ENCODE measurements at regions not wholly inside any gene's neighbourhood (a gene's known extent, or its start where the extent isn't known, plus 50 kb on each side); places are given as distances from the start of the nearest gene placed in this dataset.

DNA sequence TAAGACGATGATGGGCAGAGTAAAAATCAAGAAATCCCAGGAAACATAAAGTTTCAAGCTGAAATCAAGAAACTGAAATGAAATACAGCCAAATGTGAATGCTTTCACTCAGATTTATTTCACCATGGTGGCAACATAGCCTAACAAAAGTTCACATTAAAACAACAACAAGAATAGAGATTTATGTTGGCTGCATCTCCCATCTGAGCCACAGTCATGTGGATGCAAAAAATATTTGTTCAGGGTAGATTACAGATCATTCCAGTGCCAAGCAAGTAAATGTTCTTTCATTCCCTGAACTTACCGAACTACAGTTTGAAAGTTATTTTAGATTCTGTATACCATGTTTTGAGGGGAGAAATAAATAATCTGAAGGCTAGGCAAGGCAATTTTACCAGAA, 159.9 kb upstream of the TMTC1 start:
- no peaks in the 10 kb centered on the region for H3K27me3 Mint-ChIP-seq (ENCODE audit: insufficient read depth, unreplicated experiment)
- no peak overlapping the region for H3K4me3 Mint-ChIP-seq (ENCODE audit: unreplicated experiment)
- BruUV-seq (replicated peaks), result no TSS peak
- DNase-seq (ENCODE audit: unreplicated experiment), result no peak
- ChIA-PET CTCF (interaction anchor here (0.6 kb wide), 1 partner anchor 25 kb away, joined by 3 read pairs; no protein-coding TSS in a partner anchor), POLR2A (no interaction called here)
- no peak overlapping the region for H3K27ac Mint-ChIP-seq (ENCODE audit: low read depth, unreplicated experiment)
- intact Hi-C loops (cut with micrococcal nuclease), result no loop called here
- H3K9me3 Mint-ChIP-seq (ENCODE audit: unreplicated experiment), result peaks cover 7% of the 10 kb centered on the region
- TF ChIP-seq, protein P1, sequence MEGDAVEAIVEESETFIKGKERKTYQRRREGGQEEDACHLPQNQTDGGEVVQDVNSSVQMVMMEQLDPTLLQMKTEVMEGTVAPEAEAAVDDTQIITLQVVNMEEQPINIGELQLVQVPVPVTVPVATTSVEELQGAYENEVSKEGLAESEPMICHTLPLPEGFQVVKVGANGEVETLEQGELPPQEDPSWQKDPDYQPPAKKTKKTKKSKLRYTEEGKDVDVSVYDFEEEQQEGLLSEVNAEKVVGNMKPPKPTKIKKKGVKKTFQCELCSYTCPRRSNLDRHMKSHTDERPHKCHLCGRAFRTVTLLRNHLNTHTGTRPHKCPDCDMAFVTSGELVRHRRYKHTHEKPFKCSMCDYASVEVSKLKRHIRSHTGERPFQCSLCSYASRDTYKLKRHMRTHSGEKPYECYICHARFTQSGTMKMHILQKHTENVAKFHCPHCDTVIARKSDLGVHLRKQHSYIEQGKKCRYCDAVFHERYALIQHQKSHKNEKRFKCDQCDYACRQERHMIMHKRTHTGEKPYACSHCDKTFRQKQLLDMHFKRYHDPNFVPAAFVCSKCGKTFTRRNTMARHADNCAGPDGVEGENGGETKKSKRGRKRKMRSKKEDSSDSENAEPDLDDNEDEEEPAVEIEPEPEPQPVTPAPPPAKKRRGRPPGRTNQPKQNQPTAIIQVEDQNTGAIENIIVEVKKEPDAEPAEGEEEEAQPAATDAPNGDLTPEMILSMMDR (IDR thresholded peaks at IDR 0.05; ENCODE audit: unreplicated experiment), result no peak
- no peaks in the 10 kb centered on the region for H3K36me3 Mint-ChIP-seq (ENCODE audit: insufficient read depth, unreplicated experiment)
- no peaks in the 10 kb centered on the region for H3K4me1 Mint-ChIP-seq (ENCODE audit: insufficient read depth, unreplicated experiment)

DNA sequence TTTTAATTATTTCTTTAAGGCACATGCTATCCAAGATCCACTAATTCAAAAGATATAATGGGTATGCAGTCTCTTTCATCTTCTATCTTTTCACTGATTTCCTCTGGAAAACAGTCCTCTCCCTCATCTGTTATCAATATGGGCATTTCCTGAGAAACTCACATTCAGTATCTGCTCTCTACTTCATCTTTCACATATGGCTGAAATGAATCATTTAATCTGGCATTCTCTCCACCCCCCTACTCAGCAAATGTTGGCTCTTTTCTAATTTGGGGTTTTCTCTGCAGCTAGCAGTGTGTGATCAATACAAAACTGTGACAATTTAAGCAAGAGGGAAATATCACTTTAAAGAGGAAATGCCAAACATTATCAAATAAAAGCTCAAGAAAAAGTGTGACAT, 157.1 kb upstream of the TMTC1 start:
- no peaks in the 10 kb centered on the region for H3K4me1 Mint-ChIP-seq (ENCODE audit: insufficient read depth, unreplicated experiment)
- H3K27ac Mint-ChIP-seq (ENCODE audit: low read depth, unreplicated experiment), result no peak overlapping the region
- BruUV-seq (replicated peaks), result no TSS peak
- intact Hi-C loops (cut with micrococcal nuclease), result no loop called here
- H3K27me3 Mint-ChIP-seq (ENCODE audit: insufficient read depth, unreplicated experiment), result no peaks in the 10 kb centered on the region
- H3K4me3 Mint-ChIP-seq (ENCODE audit: unreplicated experiment), result no peak overlapping the region
- peaks cover 7% of the 10 kb centered on the region for H3K9me3 Mint-ChIP-seq (ENCODE audit: unreplicated experiment)
- TF ChIP-seq, protein P1 (IDR thresholded peaks at IDR 0.05; ENCODE audit: unreplicated experiment), result no peak
- H3K36me3 Mint-ChIP-seq (ENCODE audit: insufficient read depth, unreplicated experiment), result no peaks in the 10 kb centered on the region
- ChIA-PET CTCF (no interaction called here), POLR2A (no interaction called here)
- no peak for DNase-seq (ENCODE audit: unreplicated experiment)

DNA sequence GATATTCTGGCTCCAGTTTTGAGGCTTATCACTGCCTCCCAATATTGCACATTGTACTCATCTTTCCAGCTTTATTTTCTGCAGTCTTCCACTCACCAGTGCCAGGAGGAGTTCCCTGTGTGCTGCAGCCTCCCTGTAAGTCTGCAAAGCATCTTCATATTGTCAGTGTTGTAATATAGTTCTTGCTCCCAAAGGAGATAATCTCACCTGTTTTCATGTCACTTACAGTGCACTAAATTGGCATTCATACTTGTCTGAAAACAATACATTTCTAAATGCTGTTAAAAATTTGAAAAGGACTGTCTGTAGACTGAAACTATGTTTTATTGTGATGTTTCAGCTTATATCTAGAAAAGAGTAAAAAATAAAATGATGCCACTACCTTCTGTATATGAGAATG, 146.8 kb upstream of the TMTC1 start:
- no peaks in the 10 kb centered on the region for H3K27me3 Mint-ChIP-seq (ENCODE audit: insufficient read depth, unreplicated experiment)
- POLR2A ChIA-PET, result interaction anchor here (0.6 kb wide), 1 partner anchor 445 kb away, joined by 3 read pairs; no protein-coding TSS in a partner anchor
- no TSS peak for BruUV-seq (replicated peaks)
- TF ChIP-seq, protein P1 (IDR thresholded peaks at IDR 0.05; ENCODE audit: unreplicated experiment), result no peak
- H3K27ac Mint-ChIP-seq (ENCODE audit: low read depth, unreplicated experiment), result no peak overlapping the region
- DNase-seq (ENCODE audit: unreplicated experiment), result no peak
- CTCF ChIA-PET, result no interaction called here
- H3K4me1 Mint-ChIP-seq (ENCODE audit: insufficient read depth, unreplicated experiment), result no peaks in the 10 kb centered on the region
- no peaks in the 10 kb centered on the region for H3K36me3 Mint-ChIP-seq (ENCODE audit: insufficient read depth, unreplicated experiment)
- no peak overlapping the region for H3K4me3 Mint-ChIP-seq (ENCODE audit: unreplicated experiment)
- intact Hi-C loops (cut with micrococcal nuclease), result no loop called here
- H3K9me3 Mint-ChIP-seq (ENCODE audit: unreplicated experiment), result no peaks in the 10 kb centered on the region

GRCh38 chr12:29929295-29929694, 145.6 kb upstream of the TMTC1 start:
- no TSS peak for BruUV-seq (replicated peaks)
- intact Hi-C loops (cut with micrococcal nuclease), result no loop called here
- TF ChIP-seq, protein P1 (IDR thresholded peaks at IDR 0.05; ENCODE audit: unreplicated experiment), result no peak
- CTCF ChIA-PET, result no interaction called here
- Mint-ChIP-seq H3K36me3 (ENCODE audit: insufficient read depth, unreplicated experiment) (no peaks in the 10 kb centered on the region), H3K4me3 (ENCODE audit: unreplicated experiment) (no peak overlapping the region), H3K4me1 (ENCODE audit: insufficient read depth, unreplicated experiment) (no peaks in the 10 kb centered on the region), H3K9me3 (ENCODE audit: unreplicated experiment) (no peaks in the 10 kb centered on the region), H3K27ac (ENCODE audit: low read depth, unreplicated experiment) (no peak overlapping the region), H3K27me3 (ENCODE audit: insufficient read depth, unreplicated experiment) (no peaks in the 10 kb centered on the region)
- no peak for DNase-seq (ENCODE audit: unreplicated experiment)
- POLR2A ChIA-PET, result no interaction called here

All from MCF 10A (cell line).